ENCODE measurements at regions not wholly inside any gene's neighbourhood (a gene's known extent, or its start where the extent isn't known, plus 50 kb on each side); places are given as distances from the start of the nearest gene placed in this dataset.

- no peak overlapping the region for H3K4me3 ChIP-seq
- TF ChIP-seq CTCF (IDR thresholded peaks at IDR 0.05): no peak
- DNase-seq (ENCODE audit: low spot score): no peak
- H3K27ac ChIP-seq: no peak overlapping the region
Observed at GRCh38 chr20:11982955-11983470, 65.3 kb downstream of the BTBD3 start.

- no peak for TF ChIP-seq CTCF (IDR thresholded peaks at IDR 0.05)
- no peak for DNase-seq (ENCODE audit: low spot score)
- Histone ChIP-seq H3K27ac (no peak overlapping the region), H3K4me3 (no peak overlapping the region)
Observed at GRCh38 chr20:11986954-11987353, 69.3 kb downstream of the BTBD3 start.

GRCh38 chr20:11987526-11987925, 69.8 kb downstream of the BTBD3 start:
- no peak overlapping the region for H3K4me3 ChIP-seq
- DNase-seq (ENCODE audit: low spot score): no peak
- H3K27ac ChIP-seq: no peak overlapping the region
- TF ChIP-seq CTCF (IDR thresholded peaks at IDR 0.05): no peak

GRCh38 chr20:11989018-11989771, 71.5 kb downstream of the BTBD3 start:
- Histone ChIP-seq H3K4me3 (no peak overlapping the region), H3K27ac (no peak overlapping the region)
- TF ChIP-seq CTCF (IDR thresholded peaks at IDR 0.05): no peak
- DNase-seq (ENCODE audit: low spot score): no peak

GRCh38 chr20:11992426-11992825, 74.7 kb downstream of the BTBD3 start:
- no peak overlapping the region for H3K4me3 ChIP-seq
- H3K27ac ChIP-seq: no peak overlapping the region
- no peak for TF ChIP-seq CTCF (IDR thresholded peaks at IDR 0.05)
- DNase-seq (ENCODE audit: low spot score): no peak

- no peak for TF ChIP-seq CTCF (IDR thresholded peaks at IDR 0.05)
- no peak overlapping the region for H3K4me3 ChIP-seq
- no peak overlapping the region for H3K27ac ChIP-seq
- no peak for DNase-seq (ENCODE audit: low spot score)
Observed at GRCh38 chr20:11993886-11994461, 76.3 kb downstream of the BTBD3 start.
